Bronchial epithelial cell (primary cell): ENCODE measurements at regions not wholly inside any gene's neighbourhood (a gene's known extent, or its start where the extent isn't known, plus 50 kb on each side); places are given as distances from the start of the nearest gene placed in this dataset.

Experiments
- DNase-seq: peaks from one replicate; pipeline ENCODE4 v3.0.0-alpha.2; 2010; ENCODE audit warnings: low read depth
- FAIRE-seq: peaks from 2 replicates; lab custom pipeline; 2011; peaks lifted over from hg19 to GRCh38; lab: Jason Lieb, UNC
- H3K27me3 ChIP-seq: 2 replicates; pipeline ENCODE4 v1.5.1; 2011; ENCODE audit warnings: low read length; ENCODE audit not compliant: control insufficient read depth, insufficient read depth
- H3K36me3 ChIP-seq: 2 replicates; pipeline ENCODE4 v1.5.1; 2011; ENCODE audit warnings: low read length; ENCODE audit not compliant: control insufficient read depth, insufficient read depth
- H3K4me3 ChIP-seq: 2 replicates; pipeline ENCODE4 v1.5.1; 2011; ENCODE audit warnings: mild to moderate bottlenecking, low read depth, low read length, control low read depth
- CTCF ChIP-seq: IDR thresholded peaks from 2 replicates; pipeline ENCODE4 v1.5.1; 2011; ENCODE audit warnings: mild to moderate bottlenecking, moderate library complexity, low read length, control low read depth, inconsistent platforms; ENCODE audit not compliant: insufficient read depth, severe bottlenecking

- Histone ChIP-seq H3K4me3 (no peak overlapping the region), H3K36me3 (no peaks in the 10 kb centered on the region), H3K27me3 (peaks cover 6% of the 10 kb centered on the region)
- TF ChIP-seq CTCF = no peak
- FAIRE-seq = no peak
- DNase-seq = no peak
Measured at GRCh38 chr2:206218796-206219499, 55.5 kb upstream of the ZDBF2 start.

- no peak overlapping the region for H3K4me3 ChIP-seq
- FAIRE-seq = no peak
- H3K27me3 ChIP-seq = peaks cover 6% of the 10 kb centered on the region
- TF ChIP-seq CTCF = no peak
- DNase-seq = no peak
- H3K36me3 ChIP-seq = no peaks in the 10 kb centered on the region
Measured at GRCh38 chr2:206219957-206220356, 54.5 kb upstream of the ZDBF2 start.

DNA sequence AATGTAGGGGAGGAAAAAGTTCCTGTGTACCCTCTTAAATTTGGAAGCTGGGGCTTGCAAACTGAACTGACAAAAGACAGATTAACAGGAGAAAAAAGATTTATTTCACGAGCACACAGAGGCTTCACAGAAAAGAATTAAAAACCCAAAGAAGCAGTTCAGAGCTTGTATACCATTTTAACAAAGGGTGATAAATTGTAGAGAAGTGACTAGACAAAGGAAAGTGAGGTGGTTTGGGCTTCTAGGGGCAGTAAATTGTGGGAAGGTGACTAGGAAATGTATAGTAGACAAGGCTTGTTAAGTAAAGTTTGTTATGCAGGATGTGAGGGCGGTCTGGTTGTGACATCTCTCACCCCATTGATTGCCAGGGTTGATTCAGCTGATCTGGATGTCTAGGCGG is 53.5 kb upstream of the ZDBF2 start:
- Histone ChIP-seq H3K27me3 (peaks cover 6% of the 10 kb centered on the region), H3K4me3 (no peak overlapping the region), H3K36me3 (no peaks in the 10 kb centered on the region)
- TF ChIP-seq CTCF = no peak
- DNase-seq (no peak), FAIRE-seq (no peak)
